ENCODE measurements at regions not wholly inside any gene's neighbourhood (a gene's known extent, or its start where the extent isn't known, plus 50 kb on each side); places are given as distances from the start of the nearest gene placed in this dataset.

DNA sequence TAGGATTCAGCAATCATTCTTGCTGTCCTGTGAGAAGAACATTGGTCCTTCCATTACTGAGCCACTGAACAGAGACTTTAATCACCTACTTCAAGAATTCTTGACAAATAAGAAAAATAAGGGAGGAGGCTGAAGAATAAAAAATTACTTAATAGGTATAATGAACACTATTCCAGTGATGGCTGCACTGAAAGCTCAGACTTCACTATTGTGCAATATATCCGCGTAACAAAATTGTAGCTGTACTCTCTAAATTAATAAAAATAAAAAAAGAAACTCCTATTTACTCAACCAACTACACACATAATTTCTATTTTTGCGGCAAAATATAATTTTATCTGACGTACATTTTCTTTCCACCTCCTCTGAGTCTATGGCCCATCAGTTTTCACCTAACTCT lies 2441.0 kb downstream of the PCDH7 start:
- no peak for TF ChIP-seq KDM1A (IDR thresholded peaks at IDR 0.05; ENCODE audit: borderline replicate concordance, low read length)
- no peak for TF ChIP-seq RFX5 (IDR thresholded peaks at IDR 0.05; ENCODE audit: borderline replicate concordance, low read depth, low read length)
- TF ChIP-seq POLR2A (IDR thresholded peaks at IDR 0.05; ENCODE audit: control extremely low read depth in 1 of 2, low read depth in 2 of 2, low read length in 2 of 2): no peak
- TF ChIP-seq GABPA (IDR thresholded peaks at IDR 0.05; ENCODE audit: borderline replicate concordance, insufficient read depth, low read length): no peak
- no peak for TF ChIP-seq MAFK (IDR thresholded peaks at IDR 0.05; ENCODE audit: low read depth, low read length)
- TF ChIP-seq HDAC2 (IDR thresholded peaks at IDR 0.05; ENCODE audit: borderline replicate concordance in 1 of 2, low read depth in 2 of 2, low read length in 2 of 2): no peak
- TF ChIP-seq, protein P1, sequence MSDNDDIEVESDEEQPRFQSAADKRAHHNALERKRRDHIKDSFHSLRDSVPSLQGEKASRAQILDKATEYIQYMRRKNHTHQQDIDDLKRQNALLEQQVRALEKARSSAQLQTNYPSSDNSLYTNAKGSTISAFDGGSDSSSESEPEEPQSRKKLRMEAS (IDR thresholded peaks at IDR 0.05): no peak
- TF ChIP-seq, protein P2, sequence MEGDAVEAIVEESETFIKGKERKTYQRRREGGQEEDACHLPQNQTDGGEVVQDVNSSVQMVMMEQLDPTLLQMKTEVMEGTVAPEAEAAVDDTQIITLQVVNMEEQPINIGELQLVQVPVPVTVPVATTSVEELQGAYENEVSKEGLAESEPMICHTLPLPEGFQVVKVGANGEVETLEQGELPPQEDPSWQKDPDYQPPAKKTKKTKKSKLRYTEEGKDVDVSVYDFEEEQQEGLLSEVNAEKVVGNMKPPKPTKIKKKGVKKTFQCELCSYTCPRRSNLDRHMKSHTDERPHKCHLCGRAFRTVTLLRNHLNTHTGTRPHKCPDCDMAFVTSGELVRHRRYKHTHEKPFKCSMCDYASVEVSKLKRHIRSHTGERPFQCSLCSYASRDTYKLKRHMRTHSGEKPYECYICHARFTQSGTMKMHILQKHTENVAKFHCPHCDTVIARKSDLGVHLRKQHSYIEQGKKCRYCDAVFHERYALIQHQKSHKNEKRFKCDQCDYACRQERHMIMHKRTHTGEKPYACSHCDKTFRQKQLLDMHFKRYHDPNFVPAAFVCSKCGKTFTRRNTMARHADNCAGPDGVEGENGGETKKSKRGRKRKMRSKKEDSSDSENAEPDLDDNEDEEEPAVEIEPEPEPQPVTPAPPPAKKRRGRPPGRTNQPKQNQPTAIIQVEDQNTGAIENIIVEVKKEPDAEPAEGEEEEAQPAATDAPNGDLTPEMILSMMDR (IDR thresholded peaks at IDR 0.05; ENCODE audit: control extremely low read depth in 1 of 3, insufficient read depth in 1 of 3, low read depth in 1 of 3, low read length in 3 of 3): no peak
- TF ChIP-seq SIRT6 (IDR thresholded peaks at IDR 0.05; ENCODE audit: low read length): no peak
- no peak for TF ChIP-seq TAF1 (IDR thresholded peaks at IDR 0.05; ENCODE audit: low read depth, low read length)
- TF ChIP-seq, protein P3, sequence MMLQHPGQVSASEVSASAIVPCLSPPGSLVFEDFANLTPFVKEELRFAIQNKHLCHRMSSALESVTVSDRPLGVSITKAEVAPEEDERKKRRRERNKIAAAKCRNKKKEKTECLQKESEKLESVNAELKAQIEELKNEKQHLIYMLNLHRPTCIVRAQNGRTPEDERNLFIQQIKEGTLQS (IDR thresholded peaks at IDR 0.05; ENCODE audit: insufficient read depth, low read depth, low read length): no peak
- TF ChIP-seq POLR2AphosphoS5 (IDR thresholded peaks at IDR 0.05; ENCODE audit: low read depth, low read length): no peak
- no peak for TF ChIP-seq EZH2 (IDR thresholded peaks at IDR 0.05; ENCODE audit: low read depth, low read length, severe bottlenecking)
